HUES64 (cell line): ENCODE measurements at regions not wholly inside any gene's neighbourhood (a gene's known extent, or its start where the extent isn't known, plus 50 kb on each side); places are given as distances from the start of the nearest gene placed in this dataset.
"Not testable (repeated sequence)": the region's sequence is repeated elsewhere in the genome, so short reads cannot be mapped to it uniquely, and the experiment has no call there.

ENCODE experiments used
- H3K27ac ChIP-seq: 2 replicates; pipeline ENCODE4 v1.7.0; 2013; ENCODE audit warnings: low read depth, low read length, inconsistent platforms
- H3K27me3 ChIP-seq: 2 replicates; pipeline ENCODE4 v1.6.1; 2013; ENCODE audit warnings: mild to moderate bottlenecking, low read length; ENCODE audit not compliant: insufficient read depth
- H3K36me3 ChIP-seq: 2 replicates; pipeline ENCODE4 v1.6.1; 2013; ENCODE audit warnings: mild to moderate bottlenecking, low read length; ENCODE audit not compliant: insufficient read depth
- H3K4me1 ChIP-seq: 2 replicates; pipeline ENCODE4 v1.6.1; 2013; ENCODE audit warnings: mild to moderate bottlenecking, low read length, moderate library complexity; ENCODE audit not compliant: insufficient read depth
- H3K4me3 ChIP-seq: 2 replicates; pipeline ENCODE4 v1.5.1; 2013; ENCODE audit warnings: mild to moderate bottlenecking, low read length, moderate library complexity
- H3K9ac ChIP-seq: 2 replicates; pipeline ENCODE4 v1.6.1; 2013; ENCODE audit warnings: mild to moderate bottlenecking, low read depth, low read length
- H3K9me3 ChIP-seq: 2 replicates; pipeline ENCODE4 v1.6.1; 2013; ENCODE audit warnings: low read depth, low read length; ENCODE audit not compliant: insufficient read depth
- WGBS: fragments of 150-250, 120-280 bp; methylation state at CpG from one replicate; pipeline ENCODE4 v1.1.7; 2013; ENCODE audit warnings: missing lambda C conversion rate; 5-methylcytosine and 5-hydroxymethylcytosine counted together

GRCh38 chr4:97437998-97438705, 705.1 kb downstream of the STPG2 start:
- 97% methylated on average over 21 of the region's 21 CpGs for WGBS
- H3K9me3 ChIP-seq = 0 out of 2 replicates have a peak, but pooled peaks cover 15% of the 10 kb centered on the region
- not testable (repeated sequence) for H3K36me3 ChIP-seq, H3K9ac ChIP-seq, H3K27me3 ChIP-seq, H3K4me3 ChIP-seq, H3K4me1 ChIP-seq, H3K27ac ChIP-seq

DNA sequence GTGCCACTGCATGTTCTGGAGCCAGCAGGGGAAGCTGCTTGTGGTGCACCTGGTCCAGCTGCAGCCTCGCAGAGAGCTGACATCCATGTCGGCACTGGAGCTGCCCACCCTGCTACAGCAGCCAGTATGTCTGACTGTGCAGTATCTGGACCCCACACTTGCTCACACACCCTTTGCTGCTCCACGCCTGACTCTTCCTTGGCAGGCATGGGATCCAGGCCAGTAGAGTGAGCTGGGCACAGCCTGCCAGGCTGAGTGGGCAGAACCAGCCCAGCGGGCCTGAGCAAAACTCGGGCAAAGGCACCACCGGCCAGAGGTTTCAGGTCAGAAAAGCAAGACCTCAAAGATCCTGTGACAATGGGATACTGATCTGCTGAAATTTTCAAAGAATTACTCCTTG, 690.1 kb downstream of the STPG2 start:
- Histone ChIP-seq H3K27me3 (no peaks in the 10 kb centered on the region), H3K9me3 (peaks cover 16% of the 10 kb centered on the region), H3K4me3 (no peak overlapping the region), H3K4me1 (no peaks in the 10 kb centered on the region), H3K36me3 (no peaks in the 10 kb centered on the region), H3K27ac (no peak overlapping the region), H3K9ac (no peak overlapping the region)
- WGBS = 93% methylated on average over 6 of the region's 6 CpGs

- no peak overlapping the region for H3K9ac ChIP-seq
- peaks cover 3% of the 10 kb centered on the region; the same call in 1 of the 2 replicates for H3K4me1 ChIP-seq
- H3K4me3 ChIP-seq = no peak overlapping the region
- 95% methylated on average over 1 of the region's 1 CpG for WGBS
- H3K36me3 ChIP-seq = no peaks in the 10 kb centered on the region
- H3K9me3 ChIP-seq = peaks cover 11% of the 10 kb centered on the region; the same call in 1 of the 2 replicates
- H3K27ac ChIP-seq = no peak overlapping the region
- H3K27me3 ChIP-seq = no peaks in the 10 kb centered on the region
These were observed 686.0 kb downstream of the STPG2 start for GRCh38 chr4:97457253-97457652.

DNA sequence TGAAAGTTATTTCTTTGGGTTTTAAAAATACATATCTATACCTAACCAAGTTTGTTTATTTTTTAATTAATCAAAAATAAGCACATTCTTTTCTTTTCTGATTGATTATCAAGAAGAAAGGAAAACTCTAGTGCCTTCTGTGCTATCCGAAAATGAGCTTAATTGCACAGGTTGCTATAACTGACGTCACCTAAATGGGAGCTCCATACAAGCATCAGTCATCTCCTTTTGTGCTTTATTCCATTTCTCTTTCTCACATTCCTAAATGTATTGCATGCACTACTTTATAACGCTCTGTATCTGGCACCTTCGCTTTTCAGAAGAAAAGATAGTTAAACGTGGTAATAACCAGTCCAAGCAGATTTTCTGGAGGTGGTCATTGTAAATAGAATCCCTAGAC, 675.0 kb downstream of the STPG2 start:
- H3K9me3 ChIP-seq = no peaks in the 10 kb centered on the region

DNA sequence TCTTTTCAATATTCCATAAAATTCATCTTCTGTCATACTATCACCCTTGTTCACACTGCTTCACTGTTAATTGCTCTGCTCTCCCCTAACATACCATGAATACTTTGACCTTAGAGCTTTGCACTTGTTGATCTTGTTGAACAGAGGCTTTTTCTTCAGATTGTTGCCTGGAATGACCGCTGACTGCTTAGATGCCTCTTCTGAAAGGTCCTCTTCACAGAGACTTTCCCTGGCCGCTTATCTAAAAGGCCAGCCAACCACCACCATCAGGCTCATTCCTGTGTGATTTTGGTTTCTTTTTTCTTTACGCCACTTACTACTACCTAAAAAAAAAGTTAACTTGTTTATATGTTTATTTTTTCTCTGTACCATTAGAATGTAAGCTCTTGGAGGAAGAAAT, 667.7 kb downstream of the STPG2 start:
- Histone ChIP-seq H3K9ac (no peak overlapping the region), H3K27me3 (no peaks in the 10 kb centered on the region), H3K36me3 (no peaks in the 10 kb centered on the region), H3K27ac (no peak overlapping the region), H3K4me1 (no peaks in the 10 kb centered on the region), H3K4me3 (no peak overlapping the region), H3K9me3 (0 out of 2 replicates have a peak, but pooled peaks cover 4% of the 10 kb centered on the region)
- WGBS = 98% methylated on average over 2 of the region's 3 CpGs

More for the DNA sequence above, 675.0 kb downstream of the STPG2 start:
- Histone ChIP-seq H3K4me3 (no peak overlapping the region), H3K36me3 (no peaks in the 10 kb centered on the region), H3K4me1 (no peaks in the 10 kb centered on the region), H3K9ac (no peak overlapping the region), H3K27ac (no peak overlapping the region), H3K27me3 (no peaks in the 10 kb centered on the region)
- WGBS = 95% methylated on average over 5 of the region's 5 CpGs

- H3K4me1 ChIP-seq = no peaks in the 10 kb centered on the region
- no peak overlapping the region for H3K9ac ChIP-seq
- H3K27ac ChIP-seq = no peak overlapping the region
- H3K36me3 ChIP-seq = no peaks in the 10 kb centered on the region
- 0 out of 2 replicates have a peak, but pooled peaks cover 4% of the 10 kb centered on the region for H3K9me3 ChIP-seq
- no peak overlapping the region for H3K4me3 ChIP-seq
- H3K27me3 ChIP-seq = no peaks in the 10 kb centered on the region
- WGBS = 100% methylated on average over 1 of the region's 3 CpGs
These were observed 665.3 kb downstream of the STPG2 start for GRCh38 chr4:97477974-97478373.

GRCh38 chr4:97479388-97479787, 663.9 kb downstream of the STPG2 start:
- no peak overlapping the region for H3K9ac ChIP-seq
- H3K9me3 ChIP-seq = 0 out of 2 replicates have a peak, but pooled peaks cover 4% of the 10 kb centered on the region
- no peak overlapping the region for H3K27ac ChIP-seq
- no peaks in the 10 kb centered on the region for H3K36me3 ChIP-seq
- no peaks in the 10 kb centered on the region for H3K4me1 ChIP-seq
- no CpG with 5 or more reads among the region's 1 CpG for WGBS
- H3K27me3 ChIP-seq = no peaks in the 10 kb centered on the region
- H3K4me3 ChIP-seq = no peak overlapping the region

DNA sequence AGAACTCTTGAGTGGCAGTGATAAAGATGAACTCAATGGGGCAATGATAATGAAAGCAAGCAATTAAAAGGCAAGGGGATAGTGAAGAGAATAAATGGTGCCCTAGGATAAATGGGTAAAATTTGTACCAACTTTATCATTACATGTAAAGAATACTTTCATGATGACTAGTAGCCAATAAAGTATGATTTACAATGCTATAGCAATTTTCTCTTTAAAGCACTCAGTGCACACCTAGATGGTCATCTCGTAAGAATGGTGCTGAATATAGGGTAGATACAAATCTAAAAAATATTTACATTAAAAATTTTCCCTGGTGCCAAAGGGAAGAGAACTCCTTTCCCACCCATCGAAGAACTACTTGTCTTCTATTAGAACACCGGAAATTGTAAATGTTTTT, 651.4 kb downstream of the STPG2 start:
- no peak overlapping the region for H3K9ac ChIP-seq
- H3K27ac ChIP-seq = no peak overlapping the region
- no peaks in the 10 kb centered on the region for H3K27me3 ChIP-seq
- H3K9me3 ChIP-seq = no peaks in the 10 kb centered on the region
- no CpG with 5 or more reads among the region's 3 CpGs for WGBS
- no peaks in the 10 kb centered on the region for H3K36me3 ChIP-seq
- H3K4me1 ChIP-seq = peaks cover 41% of the 10 kb centered on the region
- no peak overlapping the region for H3K4me3 ChIP-seq

DNA sequence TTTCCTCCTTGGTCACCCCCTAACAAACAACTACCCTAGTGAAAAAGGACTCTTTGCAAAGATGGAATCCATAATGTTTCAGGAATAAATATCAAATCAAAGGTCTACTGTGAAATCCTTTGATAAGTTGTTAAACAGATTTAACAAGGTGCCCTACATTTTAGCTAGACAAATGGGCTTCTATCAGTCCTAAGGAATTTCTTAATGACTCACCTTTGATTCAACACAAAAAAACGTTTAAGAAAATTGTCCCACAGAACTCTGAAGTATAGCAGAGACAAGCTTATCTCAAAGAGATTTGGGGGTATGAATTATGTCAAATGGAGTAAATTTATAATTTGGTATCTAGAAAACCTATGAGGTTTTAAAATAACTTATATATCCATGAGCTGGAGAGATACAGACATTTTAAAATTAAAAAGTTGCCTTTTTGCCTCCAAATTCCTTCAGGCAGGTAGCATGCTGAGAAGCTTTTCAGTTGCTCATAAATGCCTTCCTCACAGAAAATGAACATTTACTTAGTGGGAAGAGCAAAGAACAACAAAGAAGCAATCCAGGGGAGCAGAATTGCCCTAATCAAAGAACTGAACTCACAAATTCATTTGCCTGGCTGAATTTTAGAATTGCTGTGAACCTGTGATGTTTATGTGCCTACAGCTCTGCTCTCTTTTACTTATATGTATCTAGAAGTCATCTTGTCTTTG, 649.3 kb downstream of the STPG2 start:
- WGBS = 29% methylated on average over 1 of the region's 1 CpG

DNA sequence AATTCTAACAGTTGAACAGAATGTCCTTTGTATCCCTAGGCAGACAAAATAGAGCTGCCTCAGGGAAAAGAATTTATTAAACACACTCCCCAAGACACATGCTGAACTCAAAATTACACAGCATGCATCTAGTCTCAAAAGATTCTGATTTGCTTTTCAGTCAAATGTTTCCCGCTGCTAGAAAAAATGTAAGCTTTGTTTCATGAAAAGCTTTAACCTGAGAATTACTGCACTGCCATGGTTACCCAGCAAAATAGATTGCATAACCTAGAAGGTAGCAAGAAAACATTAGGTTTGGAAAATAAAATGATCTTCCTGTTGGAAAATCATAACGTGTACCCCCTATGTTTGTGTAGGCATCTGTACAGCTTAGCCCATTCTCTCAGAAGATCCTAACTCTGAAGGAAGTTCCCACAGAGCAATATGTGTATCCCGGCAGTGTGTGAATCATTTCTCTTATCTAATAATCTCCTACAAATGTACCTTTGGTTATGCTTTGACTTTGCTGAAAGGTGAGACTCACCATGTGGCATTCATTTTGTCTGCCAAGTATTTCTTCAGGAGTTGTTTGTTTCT, 646.9 kb downstream of the STPG2 start:
- H3K27me3 ChIP-seq = no peaks in the 10 kb centered on the region
- peaks cover 65% of the 10 kb centered on the region for H3K4me1 ChIP-seq
- WGBS = 80% methylated on average over 3 of the region's 3 CpGs
- H3K9me3 ChIP-seq = no peaks in the 10 kb centered on the region
- H3K9ac ChIP-seq = peak overlapping the region; percentile 30; the same call in 1 of the 2 replicates
- H3K4me3 ChIP-seq = no peak overlapping the region
- H3K36me3 ChIP-seq = no peaks in the 10 kb centered on the region
- peak overlapping the region; percentile 38; the same call in 1 of the 2 replicates for H3K27ac ChIP-seq

More for the DNA sequence above, 649.3 kb downstream of the STPG2 start:
- Histone ChIP-seq H3K27me3 (no peaks in the 10 kb centered on the region), H3K9me3 (no peaks in the 10 kb centered on the region), H3K9ac (peak overlapping the region; percentile 28; the same call in 1 of the 2 replicates), H3K27ac (peak overlapping the region; percentile 58), H3K4me3 (no peak overlapping the region), H3K36me3 (no peaks in the 10 kb centered on the region), H3K4me1 (peaks cover 62% of the 10 kb centered on the region)

DNA sequence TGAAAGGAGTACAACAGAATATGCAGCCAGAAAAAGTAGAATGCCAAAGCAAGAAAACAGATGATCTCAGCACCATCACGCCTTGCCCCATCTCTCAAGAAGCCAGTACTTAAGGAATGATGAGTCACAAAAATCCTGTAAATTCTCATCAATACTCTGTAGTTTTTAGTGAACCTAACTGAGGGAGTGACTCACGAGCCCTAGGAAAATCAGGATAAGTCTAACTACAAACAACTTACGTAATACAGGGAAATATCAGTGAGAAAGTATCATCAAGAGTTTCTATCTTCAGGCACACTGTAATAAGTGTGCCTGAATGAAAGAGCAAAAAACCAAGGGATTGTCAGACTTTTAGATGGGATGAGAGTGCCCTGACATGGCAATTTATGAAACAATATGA, 644.4 kb downstream of the STPG2 start:
- WGBS = 91% methylated on average over 2 of the region's 3 CpGs
- Histone ChIP-seq H3K9me3 (no peaks in the 10 kb centered on the region), H3K27me3 (no peaks in the 10 kb centered on the region), H3K36me3 (no peaks in the 10 kb centered on the region), H3K27ac (peak overlapping the region; percentile 53; the same call in 1 of the 2 replicates), H3K4me3 (no peak overlapping the region), H3K9ac (no peak overlapping the region), H3K4me1 (peaks cover 55% of the 10 kb centered on the region)
